ENCODE measurements at regions not wholly inside any gene's neighbourhood (a gene's known extent, or its start where the extent isn't known, plus 50 kb on each side); places are given as distances from the start of the nearest gene placed in this dataset.

DNA sequence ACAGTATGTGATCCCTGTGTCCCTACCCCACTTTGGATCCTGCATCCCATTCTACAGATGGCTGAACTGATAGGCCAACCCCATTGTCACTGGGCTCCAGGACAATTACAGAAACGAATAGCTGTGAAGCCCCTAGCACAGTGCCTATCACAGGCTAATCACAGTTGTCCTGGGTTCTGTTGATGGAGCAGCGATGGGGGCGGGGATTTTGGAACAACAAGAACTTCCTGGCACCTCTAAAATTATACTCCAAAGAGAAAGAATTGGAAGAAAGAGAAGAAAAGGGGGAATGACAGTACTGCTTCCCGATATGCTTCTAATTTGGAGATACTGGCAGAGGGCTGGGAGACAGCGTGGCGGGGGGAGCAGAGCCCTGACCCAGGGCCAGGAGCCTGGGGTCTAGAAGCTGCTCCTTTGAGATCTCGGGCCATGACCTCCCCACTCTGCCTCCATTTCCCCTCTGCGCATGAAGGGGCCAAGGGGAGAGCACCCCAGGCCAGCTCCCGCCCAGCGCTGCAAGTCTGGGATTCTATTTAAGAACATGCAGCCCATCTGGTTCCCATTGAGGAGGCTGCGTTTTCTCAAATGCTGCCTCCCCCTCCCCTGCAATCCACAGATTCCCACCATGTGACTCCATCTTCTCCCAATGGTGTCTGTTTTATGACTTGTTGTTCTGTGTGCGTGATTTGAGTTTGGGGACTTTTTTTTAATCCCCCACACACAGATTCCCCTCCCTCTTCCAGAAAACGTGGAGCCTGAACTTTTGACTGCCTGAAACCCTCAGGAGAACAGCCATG is 202.7 kb downstream of the CYP26B1 start:
- FAIRE-seq (no peak), DNase-seq (ENCODE audit: extremely low read depth in 1 of 4, low spot score in 3 of 4) (no peak), ATAC-seq (no peak)
- intact Hi-C loops (cut with micrococcal nuclease) (no loop called here), in situ Hi-C loops (cut with MboI) (no loop called here)
- Histone ChIP-seq H3K4me3 (no peak overlapping the region), H3K36me3 (ENCODE audit: control insufficient read depth, insufficient read depth, low read length) (no peaks in the 10 kb centered on the region), H3K4me1 (replicated peaks in 1 of 2; ENCODE audit: control insufficient read depth in 2 of 2, insufficient read depth in 2 of 2, low read length in 2 of 2) (no peaks in the 10 kb centered on the region; a peak in 1 of 5 replicates), H4K20me1 (replicated peaks; ENCODE audit: control insufficient read depth, insufficient read depth, low read length) (no peaks in the 10 kb centered on the region), H3K27ac (ENCODE audit: extremely low read depth, low read depth, low read length) (no peak overlapping the region), H3K79me2 (ENCODE audit: control insufficient read depth, insufficient read depth, low read length) (no peaks in the 10 kb centered on the region), H3K9me1 (ENCODE audit: control insufficient read depth, insufficient read depth, low read length) (no peaks in the 10 kb centered on the region), H2AFZ (ENCODE audit: low read depth, low read length) (no peak overlapping the region), H3K27me3 (ENCODE audit: control insufficient read depth in 2 of 2, insufficient read depth in 2 of 2, low read length in 2 of 2) (peaks cover 9 to 39% of the 10 kb centered on the region in 2 experiments; a peak in 3 of 5 replicates), H3K4me2 (ENCODE audit: insufficient read depth, low read length) (no peak overlapping the region), H3K9ac (ENCODE audit: insufficient read depth in 1 of 2, low read depth in 2 of 2, low read length in 2 of 2) (no peak overlapping the region), H3K9me3 (replicated peaks; ENCODE audit: control insufficient read depth, insufficient read depth, low read depth, low read length) (no peaks in the 10 kb centered on the region)
- TF ChIP-seq ZNF384 (IDR thresholded peaks at IDR 0.05; ENCODE audit: low read depth, low read length) = no peak
- TF ChIP-seq SRF (CRISPR knock-in tag; IDR thresholded peaks at IDR 0.05) = no peak
- TF ChIP-seq LCOR (CRISPR knock-in tag; IDR thresholded peaks at IDR 0.05) = no peak
- no peak for TF ChIP-seq MIER1 (IDR thresholded peaks at IDR 0.05; ENCODE audit: low read depth)
- no peak for TF ChIP-seq CREB1 (IDR thresholded peaks at IDR 0.05)
- no peak for TF ChIP-seq CREB1 (CRISPR knock-in tag; IDR thresholded peaks at IDR 0.05)
- TF ChIP-seq SREBF1 (IDR thresholded peaks at IDR 0.05; ENCODE audit: borderline replicate concordance, low read depth, low read length) = no peak
- TF ChIP-seq, protein P1, sequence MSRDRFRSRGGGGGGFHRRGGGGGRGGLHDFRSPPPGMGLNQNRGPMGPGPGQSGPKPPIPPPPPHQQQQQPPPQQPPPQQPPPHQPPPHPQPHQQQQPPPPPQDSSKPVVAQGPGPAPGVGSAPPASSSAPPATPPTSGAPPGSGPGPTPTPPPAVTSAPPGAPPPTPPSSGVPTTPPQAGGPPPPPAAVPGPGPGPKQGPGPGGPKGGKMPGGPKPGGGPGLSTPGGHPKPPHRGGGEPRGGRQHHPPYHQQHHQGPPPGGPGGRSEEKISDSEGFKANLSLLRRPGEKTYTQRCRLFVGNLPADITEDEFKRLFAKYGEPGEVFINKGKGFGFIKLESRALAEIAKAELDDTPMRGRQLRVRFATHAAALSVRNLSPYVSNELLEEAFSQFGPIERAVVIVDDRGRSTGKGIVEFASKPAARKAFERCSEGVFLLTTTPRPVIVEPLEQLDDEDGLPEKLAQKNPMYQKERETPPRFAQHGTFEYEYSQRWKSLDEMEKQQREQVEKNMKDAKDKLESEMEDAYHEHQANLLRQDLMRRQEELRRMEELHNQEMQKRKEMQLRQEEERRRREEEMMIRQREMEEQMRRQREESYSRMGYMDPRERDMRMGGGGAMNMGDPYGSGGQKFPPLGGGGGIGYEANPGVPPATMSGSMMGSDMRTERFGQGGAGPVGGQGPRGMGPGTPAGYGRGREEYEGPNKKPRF (IDR thresholded peaks at IDR 0.05; ENCODE audit: low read depth, low read length) = no peak
- TF ChIP-seq, protein P2, sequence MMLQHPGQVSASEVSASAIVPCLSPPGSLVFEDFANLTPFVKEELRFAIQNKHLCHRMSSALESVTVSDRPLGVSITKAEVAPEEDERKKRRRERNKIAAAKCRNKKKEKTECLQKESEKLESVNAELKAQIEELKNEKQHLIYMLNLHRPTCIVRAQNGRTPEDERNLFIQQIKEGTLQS (IDR thresholded peaks at IDR 0.05) = no peak
- TF ChIP-seq, protein P2 (CRISPR knock-in tag; conservative IDR thresholded peaks at IDR 0.05) = no peak
- BruUV-seq (replicated peaks) = no TSS peak
- POLR2A ChIA-PET = interaction anchor here (0.7 kb wide), 1 partner anchor 1007 kb away, joined by 3 read pairs; no protein-coding TSS in a partner anchor
- 5% methylated on average over 12 of the region's 13 CpGs for WGBS (ENCODE audit: insufficient coverage, low coverage, missing lambda C conversion rate)
- CTCF ChIA-PET (ENCODE audit: low intra/inter-chr PET ratio) = no interaction called here

Data from K562 (cell line).